Gastrocnemius medialis (tissue), 4 donors: ENCODE measurements at regions not wholly inside any gene's neighbourhood (a gene's known extent, or its start where the extent isn't known, plus 50 kb on each side); places are given as distances from the start of the nearest gene placed in this dataset.
A peak's percentile ranks its signal among the peaks of the same experiment; 100 is the strongest.

Experiments used
- ATAC-seq, 2 donors: fragments of 150-250 bp; one replicate each; pipeline ENCODE4 v1.9.1; 2016
- DNase-seq, 2 donors: peaks; one replicate each; pipeline ENCODE4 v3.0.0-alpha.2; 2019
- H3K27ac ChIP-seq, 4 donors: fragments of 200-600 bp; sonication (generic); 1 replicate in 1 of 4; 2 replicates in 3 of 4; pipeline ENCODE4 v1.5.1; 2016 to 2018; ENCODE audit warnings: mild to moderate bottlenecking in 2 of 4, moderate library complexity in 1 of 4
- H3K27me3 ChIP-seq, 3 donors: fragments of 200-600 bp; sonication (generic) in 2 of 3; 1 replicate in 1 of 3; 2 replicates in 2 of 3; pipeline versions ENCODE4 v1.5.1 to v1.6.0; 2016 to 2019; ENCODE audit warnings: mild to moderate bottlenecking in 1 of 3, moderate library complexity in 1 of 3
- H3K36me3 ChIP-seq, 2 donors: fragments of 200-600 bp; sonication (generic) in 1 of 2; one replicate each; pipeline ENCODE4 v1.5.1; 2017 to 2018
- H3K4me1 ChIP-seq, 2 donors: fragments of 200-600 bp; sonication (generic) in 1 of 2; one replicate each; pipeline ENCODE4 v1.5.1; 2016 to 2017; ENCODE audit warnings: mild to moderate bottlenecking in 2 of 2
- H3K4me3 ChIP-seq, 4 donors: fragments of 200-600 bp; sonication (generic) in 3 of 4; 1 replicate in 1 of 4; 2 replicates in 3 of 4; pipeline ENCODE4 v1.5.1; 2016 to 2019; ENCODE audit warnings: mild to moderate bottlenecking in 2 of 4
- H3K9me3 ChIP-seq, 3 donors: fragments of 200-600 bp; sonication (generic) in 2 of 3; 1 replicate in 1 of 3; 2 replicates in 2 of 3; pipeline ENCODE4 v1.5.1; 2016 to 2019
- POLR2A ChIP-seq, 2 donors: fragments of 450-650 bp; IDR thresholded peaks; one replicate each; pipeline ENCODE4 v1.6.1; 2017; ENCODE audit warnings: antibody characterized with exemption in 2 of 2, mild to moderate bottlenecking in 2 of 2, moderate library complexity in 2 of 2
- in situ Hi-C, 4 donors: fragments of 200-750 bp; cut with MboI; loops; one replicate each; pipeline versions ENCODE4 v1.15.0 to v1.8.0; 2017; ENCODE audit warnings: low sequenced_read_pairs in 4 of 4
- intact Hi-C: fragments of 100-400 bp; cut with DNase I; formaldehyde crosslinking; loops from one replicate; pipeline ENCODE4 v1.15.1; 2023; ENCODE audit warnings: low total_unique reads
- TF ChIP-seq, protein P1 (sequence below), 5 experiments: fragments of 450-650 bp in 3 of 5; fragments of 200-600 bp in 2 of 5; sonication (generic) in 2 of 5; IDR thresholded peaks in 4 of 5; conservative IDR thresholded peaks in 1 of 5; 1 replicate in 4 of 5; 2 replicates in 1 of 5; pipeline ENCODE4 v1.5.1; 2016 to 2019; ENCODE audit warnings: antibody characterized with exemption in 5 of 5, mild to moderate bottlenecking in 3 of 5, moderate library complexity in 3 of 5

DNA sequence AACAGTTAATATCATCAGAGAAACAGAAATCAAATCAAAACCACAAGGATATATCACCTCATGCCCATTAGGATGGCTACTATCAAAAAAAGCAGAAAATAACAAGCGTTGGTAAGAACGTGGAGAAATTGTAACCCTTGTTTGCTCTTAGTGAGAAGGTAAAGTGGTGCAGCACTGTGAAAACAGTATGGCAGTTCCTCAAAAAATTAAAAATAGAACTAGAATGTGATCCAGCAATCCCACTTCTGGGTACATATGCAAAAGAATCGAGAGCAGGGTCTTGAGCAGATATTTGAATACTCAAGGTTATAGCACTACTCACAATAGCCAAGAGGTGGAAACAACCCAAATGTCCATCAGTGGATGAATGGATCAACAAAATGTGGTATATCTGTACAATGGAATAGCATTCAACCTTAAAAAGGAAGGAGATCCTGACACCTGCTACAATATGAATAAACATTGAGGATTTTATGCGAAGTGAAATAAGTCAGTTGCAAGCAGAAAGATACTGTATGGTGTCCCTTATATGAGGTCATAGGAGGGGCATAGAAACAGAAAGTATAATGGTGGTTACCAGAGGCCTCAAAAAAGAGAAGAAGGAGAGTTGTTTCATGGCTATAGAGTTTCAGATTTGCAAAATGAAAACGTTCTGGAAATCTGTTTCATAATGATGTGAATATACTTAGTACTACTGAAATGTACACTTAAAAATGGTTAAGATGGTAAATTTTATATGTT, 131.0 kb upstream of the EEA1 start:
- no peak overlapping the region for H3K4me3 ChIP-seq
- no peak for DNase-seq
- intact Hi-C loops, result no loop called here
- TF ChIP-seq, protein P1, sequence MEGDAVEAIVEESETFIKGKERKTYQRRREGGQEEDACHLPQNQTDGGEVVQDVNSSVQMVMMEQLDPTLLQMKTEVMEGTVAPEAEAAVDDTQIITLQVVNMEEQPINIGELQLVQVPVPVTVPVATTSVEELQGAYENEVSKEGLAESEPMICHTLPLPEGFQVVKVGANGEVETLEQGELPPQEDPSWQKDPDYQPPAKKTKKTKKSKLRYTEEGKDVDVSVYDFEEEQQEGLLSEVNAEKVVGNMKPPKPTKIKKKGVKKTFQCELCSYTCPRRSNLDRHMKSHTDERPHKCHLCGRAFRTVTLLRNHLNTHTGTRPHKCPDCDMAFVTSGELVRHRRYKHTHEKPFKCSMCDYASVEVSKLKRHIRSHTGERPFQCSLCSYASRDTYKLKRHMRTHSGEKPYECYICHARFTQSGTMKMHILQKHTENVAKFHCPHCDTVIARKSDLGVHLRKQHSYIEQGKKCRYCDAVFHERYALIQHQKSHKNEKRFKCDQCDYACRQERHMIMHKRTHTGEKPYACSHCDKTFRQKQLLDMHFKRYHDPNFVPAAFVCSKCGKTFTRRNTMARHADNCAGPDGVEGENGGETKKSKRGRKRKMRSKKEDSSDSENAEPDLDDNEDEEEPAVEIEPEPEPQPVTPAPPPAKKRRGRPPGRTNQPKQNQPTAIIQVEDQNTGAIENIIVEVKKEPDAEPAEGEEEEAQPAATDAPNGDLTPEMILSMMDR (IDR thresholded peaks at IDR 0.05 in 4 of 5, conservative IDR thresholded peaks at IDR 0.05 in 1 of 5), result no peak
- TF ChIP-seq POLR2A (IDR thresholded peaks at IDR 0.05), result no peak
- no peaks in the 10 kb centered on the region for H3K9me3 ChIP-seq
- in situ Hi-C loops, result no loop called here
- H3K36me3 ChIP-seq, result no peaks in the 10 kb centered on the region
- no peak for ATAC-seq
- H3K4me1 ChIP-seq, result peaks cover 21 to 29% of the 10 kb centered on the region in 2 donors
- H3K27me3 ChIP-seq, result no peaks in the 10 kb centered on the region
- no peak overlapping the region for H3K27ac ChIP-seq

DNA sequence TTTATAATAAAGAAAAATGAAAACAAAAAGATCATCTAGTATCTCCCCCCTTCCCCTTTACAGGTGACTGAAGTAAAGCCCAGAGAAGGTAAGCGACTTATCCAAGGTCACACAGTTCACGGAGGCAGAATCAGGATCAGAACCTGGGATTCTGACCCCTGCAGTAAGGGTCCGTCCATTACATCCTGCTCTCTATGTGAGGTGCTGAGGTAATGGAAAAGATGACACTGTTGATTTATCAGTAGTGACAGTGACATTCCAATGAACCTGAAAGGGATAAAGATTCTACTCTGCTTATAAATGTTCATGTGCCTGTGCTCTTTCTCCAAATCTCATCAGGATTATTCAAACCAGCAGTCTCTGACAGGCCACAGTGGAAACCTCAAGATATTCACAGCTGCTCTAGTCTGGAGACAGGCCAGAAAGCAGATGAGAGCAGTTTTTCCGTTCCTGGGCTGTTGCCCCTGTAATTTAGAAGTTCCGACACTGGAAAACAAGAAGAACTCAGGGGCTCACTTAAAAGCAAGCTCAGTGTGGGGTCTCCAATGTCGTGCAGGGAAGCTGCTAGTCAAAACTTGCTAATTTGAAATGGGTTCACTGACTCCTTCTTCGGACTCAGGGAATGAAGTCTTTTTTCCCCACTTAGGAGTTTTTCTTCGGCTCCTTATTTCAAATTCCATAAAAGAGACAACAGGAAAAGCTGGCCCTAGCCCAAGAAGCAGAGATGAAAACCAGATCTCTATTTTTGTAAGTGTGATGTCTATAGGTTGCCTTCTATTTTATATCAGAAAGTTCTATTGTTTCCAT, 131.8 kb upstream of the EEA1 start:
- in situ Hi-C loops, result no loop called here
- no peaks in the 10 kb centered on the region for H3K27me3 ChIP-seq
- no peak overlapping the region for H3K4me3 ChIP-seq
- intact Hi-C loops, result no loop called here
- peak in 1 of 2 donors; percentile 44 for ATAC-seq
- no peaks in the 10 kb centered on the region for H3K9me3 ChIP-seq
- H3K27ac ChIP-seq, result peak overlapping the region in 3 of 4 donors; percentile 10 to 49 (median 11)
- peaks cover 21 to 29% of the 10 kb centered on the region in 2 donors for H3K4me1 ChIP-seq
- no peak for DNase-seq
- TF ChIP-seq, protein P1 (IDR thresholded peaks at IDR 0.05 in 4 of 5, conservative IDR thresholded peaks at IDR 0.05 in 1 of 5), result no peak
- no peak for TF ChIP-seq POLR2A (IDR thresholded peaks at IDR 0.05)
- no peaks in the 10 kb centered on the region for H3K36me3 ChIP-seq

- no peak for ATAC-seq
- Histone ChIP-seq H3K27me3 (no peaks in the 10 kb centered on the region), H3K9me3 (no peaks in the 10 kb centered on the region), H3K27ac (no peak overlapping the region), H3K36me3 (no peaks in the 10 kb centered on the region), H3K4me1 (peaks cover 21 to 29% of the 10 kb centered on the region in 2 donors), H3K4me3 (no peak overlapping the region)
- intact Hi-C loops, result no loop called here
- TF ChIP-seq, protein P1 (IDR thresholded peaks at IDR 0.05 in 4 of 5, conservative IDR thresholded peaks at IDR 0.05 in 1 of 5), result no peak
- TF ChIP-seq POLR2A (IDR thresholded peaks at IDR 0.05), result no peak
- in situ Hi-C loops, result no loop called here
- no peak for DNase-seq
Measured at GRCh38 chr12:93061473-93062419, 132.7 kb upstream of the EEA1 start.

DNA sequence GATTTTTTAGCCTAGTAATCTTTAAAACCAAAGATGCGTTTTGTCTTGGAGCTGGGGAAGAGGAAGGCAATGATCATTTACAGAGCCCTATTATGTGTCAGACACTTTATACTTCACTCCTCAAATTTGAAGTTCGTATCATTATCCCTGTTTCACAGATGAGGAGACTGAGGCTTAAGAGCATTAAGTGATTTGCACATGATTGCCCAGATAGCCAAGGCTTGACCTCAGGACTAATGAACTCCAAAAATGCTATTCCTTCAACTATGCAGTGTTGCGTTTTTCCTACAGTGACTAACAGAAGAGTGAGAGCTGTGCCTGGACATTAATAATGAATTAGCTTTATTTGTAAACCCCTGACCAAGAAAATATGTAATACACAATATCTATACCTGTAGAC, 136.8 kb upstream of the EEA1 start:
- ATAC-seq (no peak), DNase-seq (no peak)
- no peaks in the 10 kb centered on the region for H3K36me3 ChIP-seq
- intact Hi-C loops (no loop called here), in situ Hi-C loops (no loop called here)
- peaks cover 11 to 16% of the 10 kb centered on the region in 2 donors for H3K4me1 ChIP-seq
- H3K9me3 ChIP-seq, result no peaks in the 10 kb centered on the region
- TF ChIP-seq, protein P1 (IDR thresholded peaks at IDR 0.05 in 4 of 5, conservative IDR thresholded peaks at IDR 0.05 in 1 of 5), result no peak
- TF ChIP-seq POLR2A (IDR thresholded peaks at IDR 0.05), result no peak
- no peak overlapping the region for H3K4me3 ChIP-seq
- H3K27ac ChIP-seq, result no peak overlapping the region
- no peaks in the 10 kb centered on the region for H3K27me3 ChIP-seq
